Psoas muscle (tissue), 7 donors: ENCODE measurements at regions not wholly inside any gene's neighbourhood (a gene's known extent, or its start where the extent isn't known, plus 50 kb on each side); places are given as distances from the start of the nearest gene placed in this dataset.
"Not testable (repeated sequence)": the region's sequence is repeated elsewhere in the genome, so short reads cannot be mapped to it uniquely, and the experiment has no call there.

Experiments
- ATAC-seq, 4 donors: fragments of 200-7000 bp; cut with Tn5 transposase; one replicate each; pipeline ENCODE4 v1.9.1; 2020; ENCODE audit warnings: moderate library complexity in 3 of 4, mild to moderate bottlenecking in 2 of 4
- DNase-seq, 2 donors: peaks; one replicate each; pipeline ENCODE4 v3.0.0-alpha.2; 2020
- H3K27ac ChIP-seq: fragments of 200-600 bp; one replicate; pipeline ENCODE4 v1.8.0; 2022
- H3K27me3 ChIP-seq, 3 donors: fragments of 200-600 bp in 1 of 3; one replicate each; pipeline versions ENCODE4 v1.6.1 to v1.8.0; 2013 to 2022; ENCODE audit warnings: low read length in 2 of 3, mild to moderate bottlenecking in 2 of 3, moderate library complexity in 1 of 3; ENCODE audit not compliant: insufficient read depth in 3 of 3
- H3K36me3 ChIP-seq, 2 donors: fragments of 200-600 bp in 1 of 2; one replicate each; pipeline versions ENCODE4 v1.6.1 to v1.8.0; 2013 to 2022; ENCODE audit warnings: low read depth in 1 of 2, mild to moderate bottlenecking in 1 of 2, moderate library complexity in 1 of 2; ENCODE audit not compliant: insufficient read depth in 1 of 2
- H3K4me1 ChIP-seq: fragments of 200-600 bp; one replicate; pipeline ENCODE4 v1.8.0; 2022
- H3K4me3 ChIP-seq: fragments of 200-600 bp; one replicate; pipeline ENCODE4 v1.8.0; 2022; ENCODE audit warnings: mild to moderate bottlenecking
- H3K9me3 ChIP-seq: fragments of 200-600 bp; one replicate; pipeline ENCODE4 v1.8.0; 2022
- WGBS, 3 donors: extraction: QIAGEN DNeasy Blood & Tissue Kit; methylation state at CpG; one replicate each; pipeline versions ENCODE4 v1.1.6 to v1.1.7; 2013; 5-methylcytosine and 5-hydroxymethylcytosine counted together
- intact Hi-C, 2 donors: fragments of 100-400 bp; cut with DNase I; formaldehyde crosslinking; loops; one replicate each; pipeline versions ENCODE4 v1.11.0 to v1.14.2; 2022
- TF ChIP-seq, protein P1 (sequence below): fragments of 200-600 bp; IDR thresholded peaks from one replicate; pipeline ENCODE4 v1.8.0; 2022; ENCODE audit warnings: antibody characterized with exemption
- donor health status: healthy with polysubstance abuse.
- donor health status: DM: no; HTN: no; CAD: no; lungs with moderate emphysema.
- donor health status: Bipolar disorder and iron deficiency.
- donor health status: healthy.
- donor health status: DM: yes; HTN: yes; CAD: no.
- donor health status: DM: no; HTN: no; CAD: no.
- donor health status: DM: yes; HTN: yes; CAD: no.

DNA sequence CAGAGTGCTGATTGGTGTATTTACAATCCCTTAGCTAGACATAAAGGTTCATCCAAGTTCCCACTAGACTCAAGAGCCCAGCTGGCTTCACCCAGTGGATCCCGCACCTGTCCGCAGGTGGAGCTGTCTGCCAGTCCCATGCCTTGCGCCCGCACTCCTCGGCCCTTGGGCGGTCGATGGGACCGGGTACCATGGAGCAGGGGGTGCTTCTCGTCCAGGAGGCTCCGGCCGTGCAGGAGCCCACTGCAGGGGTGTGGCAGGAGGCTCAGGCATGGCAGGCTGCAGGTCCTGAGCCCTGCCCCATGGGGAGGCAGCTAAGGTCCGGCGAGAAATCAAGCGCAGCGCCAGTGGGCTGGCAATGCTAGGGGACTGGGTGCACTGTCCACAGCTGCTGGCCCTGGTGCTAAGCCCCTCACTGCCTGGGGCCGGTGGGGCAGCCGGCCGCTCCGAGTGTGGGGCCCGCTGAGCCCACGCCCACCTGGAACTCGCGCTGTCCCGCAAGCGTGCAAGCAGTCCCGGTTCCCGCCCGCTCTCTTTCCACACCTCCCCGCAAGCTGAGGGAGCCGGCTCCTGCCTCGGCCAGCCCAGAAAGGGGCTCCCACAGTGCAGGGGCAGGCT lies 1206.3 kb downstream of the OTOL1 start:
- H3K27me3 ChIP-seq, result no peaks in the 10 kb centered on the region
- ATAC-seq, result no peak
- H3K4me3 ChIP-seq, result no peak overlapping the region
- H3K4me1 ChIP-seq, result no peaks in the 10 kb centered on the region
- TF ChIP-seq, protein P1, sequence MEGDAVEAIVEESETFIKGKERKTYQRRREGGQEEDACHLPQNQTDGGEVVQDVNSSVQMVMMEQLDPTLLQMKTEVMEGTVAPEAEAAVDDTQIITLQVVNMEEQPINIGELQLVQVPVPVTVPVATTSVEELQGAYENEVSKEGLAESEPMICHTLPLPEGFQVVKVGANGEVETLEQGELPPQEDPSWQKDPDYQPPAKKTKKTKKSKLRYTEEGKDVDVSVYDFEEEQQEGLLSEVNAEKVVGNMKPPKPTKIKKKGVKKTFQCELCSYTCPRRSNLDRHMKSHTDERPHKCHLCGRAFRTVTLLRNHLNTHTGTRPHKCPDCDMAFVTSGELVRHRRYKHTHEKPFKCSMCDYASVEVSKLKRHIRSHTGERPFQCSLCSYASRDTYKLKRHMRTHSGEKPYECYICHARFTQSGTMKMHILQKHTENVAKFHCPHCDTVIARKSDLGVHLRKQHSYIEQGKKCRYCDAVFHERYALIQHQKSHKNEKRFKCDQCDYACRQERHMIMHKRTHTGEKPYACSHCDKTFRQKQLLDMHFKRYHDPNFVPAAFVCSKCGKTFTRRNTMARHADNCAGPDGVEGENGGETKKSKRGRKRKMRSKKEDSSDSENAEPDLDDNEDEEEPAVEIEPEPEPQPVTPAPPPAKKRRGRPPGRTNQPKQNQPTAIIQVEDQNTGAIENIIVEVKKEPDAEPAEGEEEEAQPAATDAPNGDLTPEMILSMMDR, result no peak
- 89 to 95% (median 94%) methylated on average over 31 of the region's 31 CpGs for WGBS, 3 donors
- intact Hi-C loops, result no loop called here
- no peaks in the 10 kb centered on the region for H3K36me3 ChIP-seq
- no peak overlapping the region for H3K27ac ChIP-seq
- DNase-seq, result no peak
- H3K9me3 ChIP-seq, result no peaks in the 10 kb centered on the region

DNA sequence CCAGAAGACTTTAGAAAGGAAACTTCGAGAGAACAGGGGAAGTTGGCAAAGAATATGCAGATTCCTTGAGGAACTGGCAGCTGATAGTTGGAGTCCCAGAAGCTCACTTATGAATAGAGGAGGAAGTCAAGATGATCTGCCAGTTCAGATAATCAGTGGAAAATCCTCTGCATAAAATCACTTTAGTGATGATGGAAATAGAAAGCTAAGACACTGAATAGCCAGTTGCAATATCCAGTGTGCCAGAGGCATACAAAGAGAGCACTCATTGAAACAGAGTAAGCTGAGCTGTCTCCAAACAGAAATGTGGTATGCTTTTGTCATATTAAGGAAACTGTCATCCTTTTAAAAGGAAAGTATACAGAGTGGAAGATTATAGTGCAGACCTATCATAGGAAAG lies 1207.6 kb downstream of the OTOL1 start:
- Histone ChIP-seq H3K36me3 (no peaks in the 10 kb centered on the region), H3K27me3 (no peaks in the 10 kb centered on the region), H3K27ac (no peak overlapping the region), H3K4me3 (no peak overlapping the region), H3K4me1 (no peaks in the 10 kb centered on the region), H3K9me3 (no peaks in the 10 kb centered on the region)
- intact Hi-C loops, result no loop called here
- WGBS, 3 donors, result 0 to 6% (median 3%) methylated on average over 1 of the region's 1 CpG
- ATAC-seq (no peak), DNase-seq (no peak)
- TF ChIP-seq, protein P1, result no peak

DNA sequence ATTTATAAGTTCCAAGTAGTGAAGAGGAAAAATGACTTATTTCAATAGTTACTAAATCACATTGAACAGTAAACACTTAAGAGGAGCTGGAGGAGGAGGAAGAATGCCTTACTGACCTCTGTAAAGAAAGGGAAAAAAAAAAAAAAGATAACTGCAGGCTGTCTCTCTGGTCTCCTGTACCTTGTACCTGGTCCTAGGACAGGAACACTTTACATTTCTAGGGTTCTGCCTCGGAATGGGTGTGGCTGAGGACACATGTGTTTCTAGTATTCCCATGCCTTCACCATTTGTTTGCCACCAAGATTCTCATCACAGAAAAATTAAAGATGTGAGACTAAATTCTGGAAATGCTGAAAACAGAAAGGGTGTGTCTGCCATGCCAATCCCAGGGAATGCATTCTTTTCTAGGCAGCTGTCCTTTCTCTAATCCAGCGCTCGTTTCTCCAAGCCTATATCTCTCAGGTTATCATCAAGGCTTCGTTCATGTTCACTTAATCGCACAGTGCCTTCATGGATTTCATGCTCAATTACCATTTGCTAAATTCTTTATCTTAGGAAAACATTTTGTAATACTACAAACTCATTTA lies 1208.3 kb downstream of the OTOL1 start:
- H3K27me3 ChIP-seq, result no peaks in the 10 kb centered on the region
- H3K9me3 ChIP-seq, result no peaks in the 10 kb centered on the region
- TF ChIP-seq, protein P1, result no peak
- WGBS, 3 donors, result 27 to 45% (median 30%) methylated on average over 5 of the region's 5 CpGs
- ATAC-seq (no peak), DNase-seq (no peak)
- intact Hi-C loops, result no loop called here
- H3K27ac ChIP-seq, result no peak overlapping the region
- no peak overlapping the region for H3K4me3 ChIP-seq
- no peaks in the 10 kb centered on the region for H3K4me1 ChIP-seq
- no peaks in the 10 kb centered on the region for H3K36me3 ChIP-seq

DNA sequence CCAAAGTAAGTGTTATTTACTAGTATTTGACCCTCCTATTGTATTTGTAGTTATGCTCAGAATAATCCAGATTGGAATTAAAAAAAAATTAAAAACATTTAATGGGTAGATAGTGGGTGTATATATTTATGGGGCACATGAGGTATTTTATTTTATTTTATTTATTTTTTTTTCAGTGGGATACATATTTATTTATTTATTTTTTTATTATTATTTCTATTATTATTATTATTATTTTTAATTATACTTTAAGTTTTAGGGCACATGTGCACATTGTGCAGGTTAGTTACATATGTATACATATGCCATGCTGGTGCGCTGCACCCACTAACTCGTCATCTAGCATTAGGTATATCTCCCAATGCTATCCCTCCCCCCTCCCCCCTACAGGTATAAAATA lies 1211.8 kb downstream of the OTOL1 start:
- H3K27ac ChIP-seq, H3K27me3 ChIP-seq, ATAC-seq, H3K36me3 ChIP-seq, intact Hi-C loops, DNase-seq, H3K4me3 ChIP-seq, H3K9me3 ChIP-seq, H3K4me1 ChIP-seq: not testable (repeated sequence)
- 89 to 100% (median 95%) methylated on average over 2 of the region's 2 CpGs for WGBS, 3 donors

DNA sequence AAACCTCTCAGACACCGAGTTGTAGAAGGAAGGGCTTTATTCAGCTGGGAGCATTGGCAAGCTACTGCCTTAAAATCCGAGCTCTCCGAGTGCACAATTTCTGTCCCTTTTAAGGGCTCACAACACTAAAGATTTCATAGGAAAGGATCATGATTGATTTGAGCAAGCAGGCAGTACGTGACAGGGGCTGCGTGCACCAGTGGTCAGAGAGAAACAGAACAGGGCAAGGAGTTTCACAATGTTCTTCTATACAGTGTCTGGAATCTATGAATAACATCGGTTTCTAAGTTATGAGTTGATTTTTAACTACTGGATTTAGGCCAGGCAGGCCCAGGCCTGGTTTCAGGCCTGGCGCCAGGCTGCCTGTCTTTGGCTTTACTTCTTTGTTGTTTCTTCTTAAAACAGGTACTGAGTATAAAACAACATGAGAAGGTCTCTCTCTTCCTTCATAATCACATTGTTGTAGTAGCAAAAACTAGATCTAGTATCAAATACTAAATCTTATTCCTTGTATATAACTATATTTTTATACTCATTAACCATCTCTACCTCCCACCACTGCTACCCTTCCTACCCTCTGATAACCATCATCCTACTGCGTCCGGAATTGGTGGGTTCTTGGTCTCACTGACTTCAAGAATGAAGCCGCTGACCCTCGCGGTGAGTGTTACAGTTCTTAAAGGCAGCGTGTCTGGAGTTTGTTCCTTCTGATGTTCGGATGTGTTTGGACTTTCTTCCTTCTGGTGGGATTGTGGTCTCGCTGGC lies 1212.5 kb downstream of the OTOL1 start:
- H3K27me3 ChIP-seq, H3K36me3 ChIP-seq, ATAC-seq, H3K4me1 ChIP-seq, H3K9me3 ChIP-seq, DNase-seq, H3K4me3 ChIP-seq, H3K27ac ChIP-seq, intact Hi-C loops: not testable (repeated sequence)
- 85 to 90% (median 88%) methylated on average over 15 of the region's 15 CpGs for WGBS, 3 donors
